Kidney capillary endothelial cell (primary cell): ENCODE measurements at regions not wholly inside any gene's neighbourhood (a gene's known extent, or its start where the extent isn't known, plus 50 kb on each side); places are given as distances from the start of the nearest gene placed in this dataset.

Experiments used
- DNase-seq: peaks from one replicate; pipeline ENCODE4 v3.0.0-alpha.2; 2018; ENCODE audit warnings: low spot score

- DNase-seq, result no peak
Measured at GRCh38 chr21:35843911-35844667, 216.2 kb downstream of the SETD4 start.

DNA sequence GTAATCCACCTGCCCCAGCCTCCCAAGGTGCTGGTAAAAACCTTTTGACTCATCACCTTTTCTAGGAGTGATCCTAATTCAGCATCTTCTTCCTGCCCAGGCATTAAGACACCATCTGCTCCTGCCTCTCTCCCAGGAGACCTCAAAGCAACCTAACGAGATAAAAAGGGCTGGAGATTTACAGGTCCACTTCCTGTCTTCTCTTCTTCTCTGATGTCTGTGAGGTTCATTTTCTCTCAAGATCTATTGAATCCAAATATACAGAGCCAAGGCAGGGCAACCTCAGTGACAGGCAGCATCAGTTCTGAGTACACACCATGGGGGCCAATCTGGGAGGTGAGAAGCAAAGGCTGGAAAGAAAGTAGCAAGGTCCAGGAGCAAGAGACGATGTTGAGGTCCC, 219.4 kb downstream of the SETD4 start:
- no peak for DNase-seq

GRCh38 chr21:35840197-35840799, 220.0 kb downstream of the SETD4 start:
- DNase-seq, result peak; percentile 75

- DNase-seq, result no peak
Measured at GRCh38 chr21:35838987-35839763, 221.2 kb downstream of the SETD4 start.

DNA sequence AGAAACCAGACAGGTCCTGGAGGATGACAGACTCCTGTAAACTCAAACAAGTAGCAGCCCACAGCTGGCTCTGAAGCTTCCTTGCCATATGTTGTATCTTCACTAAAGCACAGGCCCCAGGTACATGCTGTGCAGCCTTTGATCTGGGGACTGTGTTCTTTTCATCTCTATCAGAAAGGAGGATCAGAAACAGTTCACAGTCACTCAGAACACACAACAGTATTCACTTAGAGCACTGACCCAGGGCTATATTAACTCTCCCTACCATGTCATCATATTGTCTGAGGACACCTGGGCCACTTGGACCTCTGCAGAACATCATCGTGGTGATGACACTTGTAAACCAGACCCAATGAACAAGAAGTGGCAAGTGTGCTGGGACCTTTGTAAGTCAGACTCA, 222.0 kb downstream of the SETD4 start:
- no peak for DNase-seq

DNA sequence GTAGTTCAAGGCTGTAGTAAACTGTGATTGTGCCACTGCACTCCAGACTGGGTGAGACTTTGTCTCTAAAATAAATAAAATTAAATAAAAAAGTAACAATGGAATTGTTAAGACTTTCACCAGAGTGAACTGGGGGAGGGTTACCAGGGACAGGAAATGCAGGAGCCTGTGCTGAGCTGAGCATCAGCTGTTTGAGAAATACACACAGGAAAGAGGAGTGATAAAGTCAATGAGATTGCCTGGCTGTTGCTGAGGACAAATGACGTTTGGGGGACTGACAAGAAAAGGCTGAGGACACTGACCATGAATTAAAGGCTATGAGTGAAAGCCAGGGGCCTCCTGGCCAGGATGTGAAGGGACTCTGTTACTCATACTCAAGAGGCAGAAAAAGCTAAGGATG, 226.3 kb downstream of the SETD4 start:
- DNase-seq, result peak; percentile 16

GRCh38 chr21:35833388-35833787, 226.9 kb downstream of the SETD4 start:
- DNase-seq, result peak; percentile 38

GRCh38 chr21:35831230-35831629, 229.1 kb downstream of the SETD4 start:
- no peak for DNase-seq

DNA sequence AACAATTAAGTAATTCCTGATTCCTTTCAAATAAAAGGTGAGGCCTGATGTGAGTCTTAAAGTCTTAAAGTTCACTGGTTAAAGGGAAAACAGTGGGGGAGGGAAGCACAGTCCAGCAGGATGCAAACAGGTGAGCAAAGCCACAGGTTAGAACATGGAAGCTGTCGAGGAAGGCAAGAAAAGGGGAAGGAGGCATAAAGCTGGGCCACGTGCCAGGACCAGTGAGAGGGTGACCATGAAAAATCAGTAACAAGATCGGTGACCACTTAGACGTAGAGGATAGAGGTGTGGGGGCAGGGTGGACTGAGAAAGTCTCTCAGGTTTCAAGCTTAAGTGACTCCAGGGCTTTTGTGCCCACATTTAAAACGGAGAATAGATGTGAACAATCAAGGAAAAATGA, 231.3 kb downstream of the SETD4 start:
- DNase-seq, result no peak

GRCh38 chr21:35828161-35828560, 232.2 kb downstream of the SETD4 start:
- no peak for DNase-seq

DNA sequence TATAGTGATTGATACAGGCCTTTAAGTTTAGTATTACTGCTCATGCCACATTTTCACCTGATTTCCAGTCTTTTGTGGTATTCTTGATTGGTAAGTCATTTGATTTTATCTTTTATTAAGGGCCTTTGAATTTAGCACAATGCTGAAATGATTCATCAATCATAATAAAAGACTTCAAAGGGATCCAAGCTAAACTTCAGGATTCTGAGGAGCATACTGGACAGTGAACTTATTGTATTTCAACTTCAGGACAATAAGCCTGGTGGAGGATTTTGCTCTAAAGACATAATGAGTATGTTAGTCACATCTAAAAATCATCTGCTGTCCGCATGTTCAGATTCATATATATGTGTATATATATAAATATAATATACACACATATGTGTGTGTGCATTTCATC, 233.3 kb downstream of the SETD4 start:
- no peak for DNase-seq

GRCh38 chr21:35825370-35826353, 234.7 kb downstream of the SETD4 start:
- DNase-seq, result no peak

DNA sequence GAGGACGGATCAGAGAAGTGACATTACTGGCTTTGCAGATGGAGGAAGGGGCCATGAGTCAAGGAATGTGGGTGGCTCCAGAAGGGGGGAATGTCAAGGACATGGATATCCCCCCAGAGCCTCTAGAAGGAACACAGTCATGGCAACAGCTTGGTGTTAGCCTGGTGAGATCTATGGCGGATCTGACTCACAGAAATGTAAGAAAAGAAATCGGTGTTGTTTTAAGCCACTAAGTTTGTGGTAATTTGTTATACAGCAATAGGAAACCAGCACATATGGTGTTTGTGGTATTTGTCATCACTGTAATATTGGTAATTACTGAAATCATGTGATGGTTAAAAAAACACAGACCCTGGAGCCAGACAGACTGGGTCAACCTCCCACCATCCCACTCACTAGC, 236.2 kb downstream of the SETD4 start:
- DNase-seq, result no peak

DNA sequence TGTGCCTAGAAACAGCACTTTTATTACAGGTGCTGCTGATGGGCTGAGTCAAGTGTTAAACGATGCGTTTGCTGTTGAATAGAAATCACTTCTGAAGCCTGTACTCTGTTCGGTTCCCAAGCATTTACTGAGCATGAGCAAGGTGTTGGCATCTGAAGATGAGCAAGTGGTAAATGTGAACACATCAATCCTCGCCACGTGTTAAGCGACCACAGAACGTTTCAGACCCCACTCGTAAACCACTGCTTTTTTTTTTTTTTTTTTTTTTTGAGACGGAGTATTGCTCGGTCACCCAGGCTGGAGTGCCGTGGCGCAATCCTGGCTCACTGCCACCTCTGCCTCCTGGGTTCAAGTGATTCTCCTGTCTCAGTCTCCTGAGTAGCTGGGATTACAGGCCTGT, 241.2 kb downstream of the SETD4 start:
- DNase-seq, result no peak

- no peak for DNase-seq
Measured at GRCh38 chr21:35818597-35818996, 241.7 kb downstream of the SETD4 start.

- peak; percentile 23 for DNase-seq
Measured at GRCh38 chr21:35814858-35815619, 245.3 kb downstream of the SETD4 start.

DNA sequence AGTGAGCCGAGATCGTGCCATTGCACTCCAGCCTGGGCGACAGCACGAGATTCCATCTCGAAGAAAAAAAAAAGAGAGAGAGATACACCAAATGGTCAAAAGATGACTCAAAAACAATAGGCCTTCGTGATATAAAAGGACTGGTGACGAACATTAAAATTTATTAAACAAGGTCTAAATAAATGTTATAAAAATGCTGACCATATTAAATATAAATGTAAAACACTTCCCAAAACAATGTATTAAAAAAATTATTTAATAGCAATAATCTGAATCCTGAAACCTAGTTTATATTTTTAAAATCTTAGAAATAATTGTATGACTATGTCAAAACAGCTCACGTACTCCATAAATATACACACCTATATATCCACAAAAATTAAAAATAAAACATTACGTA, 247.6 kb downstream of the SETD4 start:
- no peak for DNase-seq

GRCh38 chr21:35811191-35811806, 249.0 kb downstream of the SETD4 start:
- DNase-seq, result no peak

GRCh38 chr21:35810431-35810970, 249.8 kb downstream of the SETD4 start:
- no peak for DNase-seq

GRCh38 chr21:35801391-35801790, 258.9 kb downstream of the SETD4 start:
- DNase-seq, result no peak
